ENCODE measurements at regions not wholly inside any gene's neighbourhood (a gene's known extent, or its start where the extent isn't known, plus 50 kb on each side); places are given as distances from the start of the nearest gene placed in this dataset.

GRCh38 chr11:32032052-32032451 lies 58.8 kb upstream of the RCN1 start:
- intact Hi-C loops (cut with DNase I, micrococcal nuclease), result no loop called here
- DNase-seq, result no peak
- Histone ChIP-seq H3K4me3 (no peak overlapping the region), H3K36me3 (ENCODE audit: low read depth) (no peaks in the 10 kb centered on the region), H3K9me3 (no peaks in the 10 kb centered on the region), H3K4me1 (ENCODE audit: low read depth) (no peaks in the 10 kb centered on the region)
- no peak for TF ChIP-seq CTCF (IDR thresholded peaks at IDR 0.05)
- ATAC-seq, result no peak

GRCh38 chr11:32030875-32031503 lies 59.9 kb upstream of the RCN1 start:
- Histone ChIP-seq H3K9me3 (no peaks in the 10 kb centered on the region), H3K36me3 (ENCODE audit: low read depth) (no peaks in the 10 kb centered on the region), H3K4me3 (no peak overlapping the region), H3K4me1 (ENCODE audit: low read depth) (no peaks in the 10 kb centered on the region)
- intact Hi-C loops (cut with DNase I, micrococcal nuclease), result no loop called here
- ATAC-seq, result no peak
- no peak for DNase-seq
- TF ChIP-seq CTCF (IDR thresholded peaks at IDR 0.05), result no peak

GRCh38 chr11:32029721-32030120 lies 61.2 kb upstream of the RCN1 start:
- Histone ChIP-seq H3K9me3 (no peaks in the 10 kb centered on the region), H3K4me1 (ENCODE audit: low read depth) (no peaks in the 10 kb centered on the region), H3K4me3 (no peak overlapping the region), H3K36me3 (ENCODE audit: low read depth) (no peaks in the 10 kb centered on the region)
- TF ChIP-seq CTCF (IDR thresholded peaks at IDR 0.05), result no peak
- intact Hi-C loops (cut with DNase I, micrococcal nuclease), result no loop called here
- DNase-seq (no peak), ATAC-seq (no peak)

GRCh38 chr11:32028201-32028600 lies 62.7 kb upstream of the RCN1 start:
- ATAC-seq (no peak), DNase-seq (no peak)
- H3K9me3 ChIP-seq, result no peaks in the 10 kb centered on the region
- intact Hi-C loops (cut with DNase I, micrococcal nuclease), result no loop called here
- no peaks in the 10 kb centered on the region for H3K4me1 ChIP-seq (ENCODE audit: low read depth)
- no peaks in the 10 kb centered on the region for H3K36me3 ChIP-seq (ENCODE audit: low read depth)
- no peak for TF ChIP-seq CTCF (IDR thresholded peaks at IDR 0.05)
- no peak overlapping the region for H3K4me3 ChIP-seq

- Histone ChIP-seq H3K4me3 (no peak overlapping the region), H3K4me1 (ENCODE audit: low read depth) (no peaks in the 10 kb centered on the region), H3K9me3 (no peaks in the 10 kb centered on the region), H3K36me3 (ENCODE audit: low read depth) (no peaks in the 10 kb centered on the region)
- no peak for TF ChIP-seq CTCF (IDR thresholded peaks at IDR 0.05)
- intact Hi-C loops (cut with DNase I, micrococcal nuclease), result no loop called here
- ATAC-seq (no peak), DNase-seq (no peak)
Observed at GRCh38 chr11:32026766-32027165, 64.1 kb upstream of the RCN1 start.

- TF ChIP-seq CTCF (IDR thresholded peaks at IDR 0.05), result no peak
- H3K36me3 ChIP-seq (ENCODE audit: low read depth), result no peaks in the 10 kb centered on the region
- no peaks in the 10 kb centered on the region for H3K4me1 ChIP-seq (ENCODE audit: low read depth)
- H3K9me3 ChIP-seq, result no peaks in the 10 kb centered on the region
- H3K4me3 ChIP-seq, result no peak overlapping the region
- DNase-seq (no peak), ATAC-seq (no peak)
- intact Hi-C loops (cut with DNase I, micrococcal nuclease), result no loop called here
Observed at GRCh38 chr11:32024948-32025347, 65.9 kb upstream of the RCN1 start.

All from mucosa of descending colon (tissue), 3 donors.